Skeletal muscle satellite cell (primary cell): ENCODE measurements at regions not wholly inside any gene's neighbourhood (a gene's known extent, or its start where the extent isn't known, plus 50 kb on each side); places are given as distances from the start of the nearest gene placed in this dataset.
"Not testable (repeated sequence)": the region's sequence is repeated elsewhere in the genome, so short reads cannot be mapped to it uniquely, and the experiment has no call there.

Experiments used
- H3K27me3 ChIP-seq: 2 replicates; pipeline ENCODE4 v1.7.0; 2013; ENCODE audit warnings: low read length; ENCODE audit not compliant: control insufficient read depth, insufficient read depth
- H3K36me3 ChIP-seq: 2 replicates; pipeline ENCODE4 v1.7.0; 2013; ENCODE audit warnings: mild to moderate bottlenecking, control low read depth, low read length; ENCODE audit not compliant: insufficient read depth
- H3K4me1 ChIP-seq: 2 replicates; pipeline ENCODE4 v1.7.0; 2013; ENCODE audit warnings: low read length; ENCODE audit not compliant: control insufficient read depth, insufficient read depth
- H3K4me2 ChIP-seq: 2 replicates; pipeline ENCODE4 v1.7.0; 2013; ENCODE audit warnings: mild to moderate bottlenecking, low read length
- H3K4me3 ChIP-seq: 2 replicates; pipeline ENCODE4 v1.7.0; 2013; ENCODE audit warnings: low read length
- H3K9ac ChIP-seq: 2 replicates; pipeline ENCODE4 v1.7.0; 2013; ENCODE audit warnings: mild to moderate bottlenecking, low read depth, low read length, moderate library complexity
- H3K9me3 ChIP-seq: replicated peaks from 2 replicates; pipeline ENCODE4 v1.7.0; 2013; ENCODE audit warnings: mild to moderate bottlenecking, control low read depth, low read length

DNA sequence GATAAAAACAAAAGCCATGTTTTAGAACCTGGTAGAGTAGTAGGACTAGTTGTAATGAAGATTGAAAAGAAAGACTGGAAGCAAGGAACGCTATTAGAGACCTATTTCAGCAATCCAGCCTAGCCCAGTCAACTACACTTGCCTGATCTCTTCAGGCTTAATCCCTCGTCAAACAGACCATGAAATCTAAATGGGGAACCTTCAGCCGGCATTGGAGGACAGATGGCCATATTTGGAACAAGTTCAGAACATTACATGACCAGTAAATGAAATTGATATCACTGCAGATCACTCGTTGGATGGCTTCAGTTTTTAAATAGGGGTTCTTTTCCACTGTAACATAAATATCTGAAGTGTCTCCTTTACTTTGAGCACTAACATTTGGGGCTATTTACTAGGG, 84.8 kb upstream of the WDR44 start:
- Histone ChIP-seq H3K4me2 (no peak overlapping the region), H3K4me1 (no peaks in the 10 kb centered on the region), H3K4me3 (no peak overlapping the region), H3K27me3 (no peaks in the 10 kb centered on the region), H3K9ac (no peak overlapping the region), H3K9me3 (no peaks in the 10 kb centered on the region), H3K36me3 (no peaks in the 10 kb centered on the region)

DNA sequence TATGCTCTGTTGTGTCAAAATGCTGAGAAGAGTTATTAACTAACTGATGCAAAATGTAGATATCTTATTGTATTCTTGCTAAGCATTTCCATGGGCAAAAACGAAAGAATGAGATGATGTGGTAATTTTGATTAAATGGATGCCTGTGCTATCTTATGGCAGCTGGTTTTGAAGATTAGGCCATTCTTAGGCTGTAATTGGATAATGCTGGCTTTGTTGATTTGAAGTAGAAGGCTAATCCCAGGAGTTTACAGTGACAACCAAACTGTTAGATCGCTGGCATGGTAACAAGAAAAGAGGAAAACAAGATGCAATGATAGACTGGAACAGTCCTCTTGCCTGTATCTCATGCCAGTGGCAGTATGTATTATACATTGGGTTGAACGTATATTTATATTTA, 74.1 kb upstream of the WDR44 start:
- H3K4me3 ChIP-seq: no peak overlapping the region
- H3K36me3 ChIP-seq: no peaks in the 10 kb centered on the region
- H3K9ac ChIP-seq: no peak overlapping the region
- H3K4me2 ChIP-seq: no peak overlapping the region
- H3K27me3 ChIP-seq: no peaks in the 10 kb centered on the region
- H3K4me1 ChIP-seq: peaks cover 7% of the 10 kb centered on the region
- H3K9me3 ChIP-seq: no peaks in the 10 kb centered on the region

DNA sequence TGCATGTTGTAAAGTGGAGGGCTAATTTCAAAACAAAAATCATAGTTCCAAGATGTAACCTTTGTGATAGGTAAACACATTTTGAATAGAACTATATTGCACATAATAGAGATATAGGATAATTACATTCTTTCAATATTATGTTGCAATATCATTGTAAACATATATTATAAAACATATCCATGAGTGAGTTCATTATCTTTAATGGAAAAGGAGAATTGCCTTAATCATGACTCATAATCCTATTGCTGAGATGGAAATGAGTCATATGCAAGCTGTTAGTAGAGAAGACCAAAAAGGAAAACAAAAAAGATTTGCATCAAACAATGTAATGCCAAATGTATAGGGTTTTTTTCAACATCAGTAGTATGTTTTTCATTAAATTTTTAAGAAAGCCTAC, 73.7 kb upstream of the WDR44 start:
- H3K4me1 ChIP-seq: peaks cover 7% of the 10 kb centered on the region
- no peaks in the 10 kb centered on the region for H3K9me3 ChIP-seq
- no peak overlapping the region for H3K4me3 ChIP-seq
- H3K9ac ChIP-seq: no peak overlapping the region
- no peak overlapping the region for H3K4me2 ChIP-seq
- no peaks in the 10 kb centered on the region for H3K36me3 ChIP-seq
- no peaks in the 10 kb centered on the region for H3K27me3 ChIP-seq

DNA sequence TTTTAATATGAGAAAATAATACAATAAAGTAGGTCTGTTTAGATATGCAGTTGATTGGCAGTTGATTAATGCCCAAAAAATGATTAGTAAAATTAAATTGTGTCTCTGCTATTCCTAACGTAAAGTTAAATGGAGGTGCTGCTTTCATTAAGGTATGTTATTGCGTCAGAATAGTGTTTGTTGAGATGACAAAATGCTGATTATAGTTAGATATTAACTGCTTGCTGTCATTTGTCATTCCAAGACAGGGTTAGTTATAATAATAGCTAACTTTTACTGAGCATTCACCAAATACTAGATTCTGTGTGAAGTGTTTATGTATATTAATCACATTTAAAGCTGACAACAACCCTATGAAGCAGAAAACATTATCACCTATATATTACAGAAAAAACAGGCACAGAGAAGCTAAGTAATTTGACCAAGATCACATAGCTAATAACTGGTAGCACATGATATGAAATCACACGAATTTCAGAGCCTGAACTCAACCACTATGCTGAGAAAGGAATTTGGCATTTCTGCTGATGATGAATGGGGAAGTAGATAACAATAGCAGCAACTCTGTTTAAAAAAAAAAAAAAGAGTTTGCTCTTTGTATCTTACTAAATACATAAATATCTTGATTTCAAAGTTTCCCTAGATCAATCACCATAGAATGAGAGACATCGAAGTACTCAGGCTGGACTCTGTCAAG, 59.7 kb upstream of the WDR44 start:
- no peaks in the 10 kb centered on the region for H3K27me3 ChIP-seq
- H3K9ac ChIP-seq: no peak overlapping the region
- H3K36me3 ChIP-seq: no peaks in the 10 kb centered on the region
- H3K4me3 ChIP-seq: no peak overlapping the region
- no peaks in the 10 kb centered on the region for H3K4me1 ChIP-seq
- no peaks in the 10 kb centered on the region for H3K9me3 ChIP-seq
- no peak overlapping the region for H3K4me2 ChIP-seq

DNA sequence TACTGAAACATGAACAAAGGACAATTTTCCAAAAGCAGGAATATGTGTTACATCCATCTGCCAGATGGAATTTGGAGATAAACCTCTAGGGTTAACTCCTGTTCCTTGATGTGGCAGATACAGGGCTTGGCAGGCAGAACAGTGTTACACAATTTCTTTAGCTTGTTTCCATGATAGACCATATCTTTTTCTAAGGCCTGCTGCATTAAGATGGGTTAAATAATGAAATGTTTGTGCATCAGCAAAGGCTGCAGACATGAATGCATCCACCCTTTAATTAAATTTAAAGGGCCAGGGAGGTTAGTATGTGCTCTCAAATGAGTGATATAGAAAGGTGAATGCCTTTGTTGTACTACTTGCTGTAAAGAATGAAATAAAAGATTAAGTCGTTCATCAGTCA, 50.1 kb upstream of the WDR44 start:
- not testable (repeated sequence) for H3K9ac ChIP-seq, H3K27me3 ChIP-seq, H3K4me2 ChIP-seq, H3K9me3 ChIP-seq, H3K36me3 ChIP-seq, H3K4me1 ChIP-seq, H3K4me3 ChIP-seq
